HG03575 (cell line): ENCODE measurements at regions not wholly inside any gene's neighbourhood (a gene's known extent, or its start where the extent isn't known, plus 50 kb on each side); places are given as distances from the start of the nearest gene placed in this dataset.
"Not testable (repeated sequence)": the region's sequence is repeated elsewhere in the genome, so short reads cannot be mapped to it uniquely, and the experiment has no call there.

Source experiments
- ATAC-seq: cut with Tn5 transposase; IDR thresholded peaks from one replicate; pipeline ENCODE4 v1.9.1; 2021; ENCODE audit not compliant: unreplicated experiment, insufficient number of reproducible peaks, low FRiP score; ENCODE audit errors: extremely low read depth

- no peak for ATAC-seq
Measured at GRCh38 chr2:118403658-118404451, 315.6 kb downstream of the INSIG2 start.

GRCh38 chr2:118388771-118389170, 300.5 kb downstream of the INSIG2 start:
- ATAC-seq = no peak

- ATAC-seq = no peak
Measured at GRCh38 chr2:118387509-118387908, 299.2 kb downstream of the INSIG2 start.

GRCh38 chr2:118386641-118387302, 298.5 kb downstream of the INSIG2 start:
- ATAC-seq = no peak

GRCh38 chr2:118380915-118381653, 292.8 kb downstream of the INSIG2 start:
- ATAC-seq = no peak

- no peak for ATAC-seq
Measured at GRCh38 chr2:118375907-118376485, 287.7 kb downstream of the INSIG2 start.

- no peak for ATAC-seq
Measured at GRCh38 chr2:118374974-118375755, 286.9 kb downstream of the INSIG2 start.

- ATAC-seq = no peak
Measured at GRCh38 chr2:118372886-118373830, 284.9 kb downstream of the INSIG2 start.

- no peak for ATAC-seq
Measured at GRCh38 chr2:118371515-118371914, 283.2 kb downstream of the INSIG2 start.

- not testable (repeated sequence) for ATAC-seq
Measured at GRCh38 chr2:118369521-118369920, 281.2 kb downstream of the INSIG2 start.

- no peak for ATAC-seq
Measured at GRCh38 chr2:118363604-118364003, 275.3 kb downstream of the INSIG2 start.

GRCh38 chr2:118356051-118356450, 267.8 kb downstream of the INSIG2 start:
- ATAC-seq = no peak

- ATAC-seq = no peak
Measured at GRCh38 chr2:118351796-118352195, 263.5 kb downstream of the INSIG2 start.

- ATAC-seq = no peak
Measured at GRCh38 chr2:118350621-118351020, 262.4 kb downstream of the INSIG2 start.

- no peak for ATAC-seq
Measured at GRCh38 chr2:118349365-118349764, 261.1 kb downstream of the INSIG2 start.

GRCh38 chr2:118348380-118349034, 260.2 kb downstream of the INSIG2 start:
- no peak for ATAC-seq

GRCh38 chr2:118345465-118345864, 257.2 kb downstream of the INSIG2 start:
- no peak for ATAC-seq
